Esophagus squamous epithelium (tissue), 5 donors: ENCODE measurements at regions not wholly inside any gene's neighbourhood (a gene's known extent, or its start where the extent isn't known, plus 50 kb on each side); places are given as distances from the start of the nearest gene placed in this dataset.

Source experiments
- DNase-seq: peaks from one replicate; lab custom pipeline; 2025; lab: John Stamatoyannopoulos, UW
- H3K27ac ChIP-seq, 4 donors: fragments of 200-600 bp; sonication (generic); one replicate each; pipeline ENCODE4 v1.5.1; 2016 to 2019; ENCODE audit warnings: mild to moderate bottlenecking in 1 of 4
- H3K27me3 ChIP-seq, 4 donors: fragments of 200-600 bp; sonication (generic); 1 replicate in 3 of 4; 2 replicates in 1 of 4; pipeline versions ENCODE4 v1.5.1 to v1.6.0; 2017 to 2021; ENCODE audit warnings: antibody characterized with exemption in 1 of 4
- H3K36me3 ChIP-seq, 3 donors: fragments of 200-600 bp; sonication (generic); one replicate each; pipeline ENCODE4 v1.5.1; 2016 to 2019
- H3K4me1 ChIP-seq, 3 donors: fragments of 200-600 bp; sonication (generic); one replicate each; pipeline ENCODE4 v1.5.1; 2017 to 2019
- H3K4me3 ChIP-seq, 4 donors: fragments of 200-600 bp; sonication (generic); 1 replicate in 3 of 4; 2 replicates in 1 of 4; pipeline ENCODE4 v1.5.1; 2016 to 2019; ENCODE audit warnings: mild to moderate bottlenecking in 2 of 4, moderate library complexity in 1 of 4
- H3K9me3 ChIP-seq, 3 donors: fragments of 200-600 bp; sonication (generic); one replicate each; pipeline ENCODE4 v1.5.1; 2016 to 2019
- CTCF ChIP-seq, 6 experiments: fragments of 450-650 bp in 4 of 6; fragments of 200-600 bp in 2 of 6; sonication (generic) in 2 of 6; IDR thresholded peaks; one replicate each; pipeline ENCODE4 v1.5.1; 2016 to 2019; ENCODE audit warnings: antibody characterized with exemption in 6 of 6, mild to moderate bottlenecking in 4 of 6, moderate library complexity in 4 of 6
- POLR2A ChIP-seq, 4 donors: fragments of 450-650 bp; IDR thresholded peaks; one replicate each; pipeline ENCODE4 v1.6.1; 2017; ENCODE audit warnings: antibody characterized with exemption in 4 of 4, mild to moderate bottlenecking in 4 of 4, moderate library complexity in 3 of 4
- WGBS, 2 donors: methylation state at CpG; one replicate each; pipeline ENCODE4 v1.1.5; 2018; 5-methylcytosine and 5-hydroxymethylcytosine counted together
- intact Hi-C: fragments of 100-400 bp; cut with DNase I; formaldehyde crosslinking; loops from one replicate; pipeline ENCODE4 v1.15.0; 2022
- donor health status: DM: yes; HTN: yes; CAD: no.

DNA sequence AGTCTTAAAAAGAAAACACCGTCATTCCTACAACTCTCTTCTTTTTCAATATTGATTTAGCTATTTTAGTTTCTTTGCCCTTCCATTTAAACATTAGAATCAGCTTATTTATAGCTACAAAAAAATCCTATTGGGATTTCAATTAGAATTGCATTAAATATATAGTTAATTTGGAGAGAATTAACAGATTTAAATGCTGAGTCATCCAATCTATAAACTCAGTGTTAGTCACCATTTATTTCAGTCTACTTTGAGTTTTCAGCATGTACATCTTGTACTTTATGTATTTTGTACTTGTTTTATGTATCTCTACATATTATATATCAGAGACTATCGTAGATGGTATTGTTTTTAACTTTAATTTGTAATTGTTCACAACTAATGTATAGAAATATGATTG is 460.0 kb downstream of the KCNH5 start:
- Histone ChIP-seq H3K27me3 (no peaks in the 10 kb centered on the region), H3K4me3 (no peak overlapping the region), H3K9me3 (no peaks in the 10 kb centered on the region), H3K27ac (no peak overlapping the region), H3K4me1 (no peaks in the 10 kb centered on the region), H3K36me3 (no peaks in the 10 kb centered on the region)
- DNase-seq: no peak
- TF ChIP-seq CTCF (IDR thresholded peaks at IDR 0.05) (no peak), POLR2A (IDR thresholded peaks at IDR 0.05) (no peak)
- 58 to 67% methylated on average over 2 of the region's 2 CpGs for WGBS, 2 donors
- intact Hi-C loops: no loop called here

DNA sequence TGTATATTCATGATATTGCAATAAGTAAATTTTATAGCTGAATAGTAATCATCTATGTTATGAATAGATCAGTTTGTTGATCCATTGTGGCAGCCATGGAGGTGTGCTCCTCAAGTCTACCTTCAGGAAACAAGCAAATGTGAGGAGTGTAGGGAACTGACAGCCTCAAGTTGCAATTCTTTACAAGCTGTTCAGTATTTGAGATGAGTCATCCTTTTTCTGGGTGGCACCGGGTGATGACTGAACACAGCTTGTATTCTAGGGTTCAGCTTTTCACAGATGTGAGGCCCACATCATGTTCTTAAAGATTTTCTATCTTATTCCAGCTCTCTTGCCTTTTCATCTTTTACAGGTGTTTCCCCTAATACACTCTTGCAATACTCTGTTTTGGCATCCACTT is 452.4 kb downstream of the KCNH5 start:
- H3K27me3 ChIP-seq: no peaks in the 10 kb centered on the region
- intact Hi-C loops: no loop called here
- WGBS, 2 donors: 43 to 64% methylated on average over 1 of the region's 1 CpG
- no peak for DNase-seq
- no peak overlapping the region for H3K27ac ChIP-seq
- no peak overlapping the region for H3K4me3 ChIP-seq
- H3K9me3 ChIP-seq: peaks cover 0 to 3% (median 0%) of the 10 kb centered on the region in 3 donors
- no peaks in the 10 kb centered on the region for H3K4me1 ChIP-seq
- no peak for TF ChIP-seq CTCF (IDR thresholded peaks at IDR 0.05)
- TF ChIP-seq POLR2A (IDR thresholded peaks at IDR 0.05): no peak
- no peaks in the 10 kb centered on the region for H3K36me3 ChIP-seq

DNA sequence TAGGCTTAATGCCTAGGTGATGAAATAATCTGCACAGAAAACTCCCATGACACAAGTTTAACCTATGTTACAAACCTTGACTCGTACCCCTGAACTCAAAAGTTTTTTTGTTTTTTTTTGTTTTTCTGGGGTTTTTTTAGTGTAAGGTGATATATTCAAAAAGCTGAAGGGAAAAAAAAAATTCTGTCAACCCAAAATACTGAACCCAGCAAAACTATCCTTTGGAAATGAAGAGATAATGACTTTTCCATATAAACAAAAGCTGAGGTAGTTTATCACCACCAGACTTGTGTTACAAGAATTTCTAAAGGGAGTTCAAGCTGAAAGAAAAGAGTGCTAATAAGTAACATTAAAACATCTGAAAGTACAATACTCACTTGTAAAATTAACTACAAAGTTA is 448.1 kb downstream of the KCNH5 start:
- TF ChIP-seq POLR2A (IDR thresholded peaks at IDR 0.05) (no peak), CTCF (IDR thresholded peaks at IDR 0.05) (no peak)
- no peaks in the 10 kb centered on the region for H3K4me1 ChIP-seq
- H3K27ac ChIP-seq: no peak overlapping the region
- H3K4me3 ChIP-seq: no peak overlapping the region
- no peaks in the 10 kb centered on the region for H3K36me3 ChIP-seq
- no peaks in the 10 kb centered on the region for H3K27me3 ChIP-seq
- H3K9me3 ChIP-seq: peaks cover 0 to 3% (median 0%) of the 10 kb centered on the region in 3 donors
- 86 to 91% methylated on average over 1 of the region's 1 CpG for WGBS, 2 donors
- intact Hi-C loops: no loop called here
- no peak for DNase-seq

- Histone ChIP-seq H3K4me1 (no peaks in the 10 kb centered on the region), H3K27ac (no peak overlapping the region), H3K36me3 (no peaks in the 10 kb centered on the region), H3K9me3 (peaks cover 0 to 3% (median 0%) of the 10 kb centered on the region in 3 donors), H3K27me3 (no peaks in the 10 kb centered on the region), H3K4me3 (no peak overlapping the region)
- no peak for DNase-seq
- intact Hi-C loops: no loop called here
- 82 to 90% methylated on average over 2 of the region's 2 CpGs for WGBS, 2 donors
- TF ChIP-seq CTCF (IDR thresholded peaks at IDR 0.05): no peak
- no peak for TF ChIP-seq POLR2A (IDR thresholded peaks at IDR 0.05)
Observed at GRCh38 chr14:62599616-62600385, 445.5 kb downstream of the KCNH5 start.

- intact Hi-C loops: no loop called here
- no peaks in the 10 kb centered on the region for H3K36me3 ChIP-seq
- TF ChIP-seq POLR2A (IDR thresholded peaks at IDR 0.05) (no peak), CTCF (IDR thresholded peaks at IDR 0.05) (no peak)
- H3K4me3 ChIP-seq: no peak overlapping the region
- H3K4me1 ChIP-seq: no peaks in the 10 kb centered on the region
- H3K27ac ChIP-seq: no peak overlapping the region
- no peaks in the 10 kb centered on the region for H3K9me3 ChIP-seq
- 83 to 85% methylated on average over 2 of the region's 2 CpGs for WGBS, 2 donors
- H3K27me3 ChIP-seq: no peaks in the 10 kb centered on the region
- no peak for DNase-seq
Observed at GRCh38 chr14:62602712-62603111, 442.5 kb downstream of the KCNH5 start.
